ENCODE measurements at regions not wholly inside any gene's neighbourhood (a gene's known extent, or its start where the extent isn't known, plus 50 kb on each side); places are given as distances from the start of the nearest gene placed in this dataset.

DNA sequence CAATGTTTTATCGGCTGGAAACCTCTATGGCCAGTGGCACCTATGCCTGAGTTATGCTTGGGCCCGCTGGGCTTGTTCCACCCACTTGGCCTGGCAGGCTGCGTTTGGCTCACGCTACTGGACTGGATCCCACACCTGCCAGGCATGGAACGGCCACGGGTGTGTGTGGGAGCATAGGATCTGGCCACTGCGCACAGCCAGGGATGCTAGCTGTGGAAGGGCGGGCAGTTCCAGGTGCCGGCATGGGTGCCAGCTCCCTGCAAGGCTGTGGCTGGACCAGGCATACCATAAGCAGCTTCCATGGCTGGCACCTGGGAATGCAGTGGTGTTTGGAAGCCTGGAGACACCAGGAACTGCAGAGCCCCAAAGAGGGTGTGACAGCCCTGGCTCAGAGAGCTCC is 1063.9 kb upstream of the ACO1 start:
- TF ChIP-seq, protein P1, sequence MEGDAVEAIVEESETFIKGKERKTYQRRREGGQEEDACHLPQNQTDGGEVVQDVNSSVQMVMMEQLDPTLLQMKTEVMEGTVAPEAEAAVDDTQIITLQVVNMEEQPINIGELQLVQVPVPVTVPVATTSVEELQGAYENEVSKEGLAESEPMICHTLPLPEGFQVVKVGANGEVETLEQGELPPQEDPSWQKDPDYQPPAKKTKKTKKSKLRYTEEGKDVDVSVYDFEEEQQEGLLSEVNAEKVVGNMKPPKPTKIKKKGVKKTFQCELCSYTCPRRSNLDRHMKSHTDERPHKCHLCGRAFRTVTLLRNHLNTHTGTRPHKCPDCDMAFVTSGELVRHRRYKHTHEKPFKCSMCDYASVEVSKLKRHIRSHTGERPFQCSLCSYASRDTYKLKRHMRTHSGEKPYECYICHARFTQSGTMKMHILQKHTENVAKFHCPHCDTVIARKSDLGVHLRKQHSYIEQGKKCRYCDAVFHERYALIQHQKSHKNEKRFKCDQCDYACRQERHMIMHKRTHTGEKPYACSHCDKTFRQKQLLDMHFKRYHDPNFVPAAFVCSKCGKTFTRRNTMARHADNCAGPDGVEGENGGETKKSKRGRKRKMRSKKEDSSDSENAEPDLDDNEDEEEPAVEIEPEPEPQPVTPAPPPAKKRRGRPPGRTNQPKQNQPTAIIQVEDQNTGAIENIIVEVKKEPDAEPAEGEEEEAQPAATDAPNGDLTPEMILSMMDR (IDR thresholded peaks at IDR 0.05): no peak
- no peak for TF ChIP-seq POLR2A (IDR thresholded peaks at IDR 0.05)
